ENCODE measurements at regions not wholly inside any gene's neighbourhood (a gene's known extent, or its start where the extent isn't known, plus 50 kb on each side); places are given as distances from the start of the nearest gene placed in this dataset.

- Histone ChIP-seq H3K27ac (ENCODE audit: control insufficient read depth, insufficient read depth, low read length) (peak overlapping the region; percentile 8), H3K27me3 (ENCODE audit: control insufficient read depth, extremely low read depth, insufficient read depth, low read length) (peaks cover 12% of the 10 kb centered on the region)
Measured at GRCh38 chr10:91162495-91163268, 57.8 kb upstream of the PCGF5 start.

GRCh38 chr10:91163269-91163868, 57.1 kb upstream of the PCGF5 start:
- TF ChIP-seq CTCF (optimal IDR thresholded peaks at IDR 0.05 in 1 of 3, IDR thresholded peaks at IDR 0.05 in 1 of 3, conservative IDR thresholded peaks at IDR 0.05 in 1 of 3; ENCODE audit: extremely low read depth in 1 of 3, insufficient read depth in 2 of 3, low read length in 3 of 3) (no peak), EZH2 (IDR thresholded peaks at IDR 0.05; ENCODE audit: low read length) (no peak)
- DNase-seq (ENCODE audit: low read depth, low spot score) (no peak), FAIRE-seq (no peak)
- no peaks in the 10 kb centered on the region for H3K9me3 ChIP-seq (ENCODE audit: control insufficient read depth, low read depth, low read length)
- H3K4me3 ChIP-seq (ENCODE audit: control insufficient read depth in 2 of 3, extremely low read depth in 1 of 3, insufficient read depth in 2 of 3, low read depth in 1 of 3, low read length in 3 of 3): peak overlapping the region; percentile 47 to 79 (median 60)
- peak overlapping the region; percentile 77 for H3K9ac ChIP-seq (ENCODE audit: control insufficient read depth, extremely low read depth, insufficient read depth, low read length)
- H4K20me1 ChIP-seq (ENCODE audit: control insufficient read depth, extremely low read depth, insufficient read depth, low read length): no peaks in the 10 kb centered on the region
- no peaks in the 10 kb centered on the region for H3K9me1 ChIP-seq (ENCODE audit: control insufficient read depth, extremely low read depth, insufficient read depth, low read length)
- H3K36me3 ChIP-seq (ENCODE audit: control insufficient read depth in 2 of 2, extremely low read depth in 1 of 2, insufficient read depth in 2 of 2, low read length in 2 of 2): no peaks in the 10 kb centered on the region
- no peaks in the 10 kb centered on the region for H3K79me2 ChIP-seq (ENCODE audit: control insufficient read depth, insufficient read depth, low read length)
- peak overlapping the region; percentile 79 for H3K4me2 ChIP-seq (ENCODE audit: control insufficient read depth, extremely low read depth, insufficient read depth, low read depth, low read length)
- H3K27me3 ChIP-seq (ENCODE audit: control insufficient read depth, extremely low read depth, insufficient read depth, low read length): peaks cover 12% of the 10 kb centered on the region
- dilution Hi-C loops (cut with MboI; ENCODE audit: extremely low pct_ligation_motif_present, low sequenced_read_pairs): no loop called here
- peak overlapping the region; percentile 8 for H3K27ac ChIP-seq (ENCODE audit: control insufficient read depth, insufficient read depth, low read length)
- peaks cover 10% of the 10 kb centered on the region for H3K4me1 ChIP-seq (ENCODE audit: control insufficient read depth, extremely low read depth, insufficient read depth, low read length)
- peak overlapping the region; percentile 57 for H2AFZ ChIP-seq (ENCODE audit: control insufficient read depth, low read length)

More at GRCh38 chr10:91162495-91163268, 57.8 kb upstream of the PCGF5 start:
- H3K36me3 ChIP-seq (ENCODE audit: control insufficient read depth in 2 of 2, extremely low read depth in 1 of 2, insufficient read depth in 2 of 2, low read length in 2 of 2): no peaks in the 10 kb centered on the region
- no peaks in the 10 kb centered on the region for H3K9me3 ChIP-seq (ENCODE audit: control insufficient read depth, low read depth, low read length)
- no peaks in the 10 kb centered on the region for H3K79me2 ChIP-seq (ENCODE audit: control insufficient read depth, insufficient read depth, low read length)
- FAIRE-seq (no peak), DNase-seq (ENCODE audit: low read depth, low spot score) (no peak)
- H3K9me1 ChIP-seq (ENCODE audit: control insufficient read depth, extremely low read depth, insufficient read depth, low read length): no peaks in the 10 kb centered on the region
- no peak for TF ChIP-seq CTCF (optimal IDR thresholded peaks at IDR 0.05 in 1 of 3, IDR thresholded peaks at IDR 0.05 in 1 of 3, conservative IDR thresholded peaks at IDR 0.05 in 1 of 3; ENCODE audit: extremely low read depth in 1 of 3, insufficient read depth in 2 of 3, low read length in 3 of 3)
- no peak for TF ChIP-seq EZH2 (IDR thresholded peaks at IDR 0.05; ENCODE audit: low read length)
- no peaks in the 10 kb centered on the region for H4K20me1 ChIP-seq (ENCODE audit: control insufficient read depth, extremely low read depth, insufficient read depth, low read length)
- peak overlapping the region; percentile 77 for H3K9ac ChIP-seq (ENCODE audit: control insufficient read depth, extremely low read depth, insufficient read depth, low read length)
- H3K4me2 ChIP-seq (ENCODE audit: control insufficient read depth, extremely low read depth, insufficient read depth, low read depth, low read length): peak overlapping the region; percentile 82
- peak overlapping the region; percentile 72 for H2AFZ ChIP-seq (ENCODE audit: control insufficient read depth, low read length)
- dilution Hi-C loops (cut with MboI; ENCODE audit: extremely low pct_ligation_motif_present, low sequenced_read_pairs): no loop called here
- H3K4me1 ChIP-seq (ENCODE audit: control insufficient read depth, extremely low read depth, insufficient read depth, low read length): peaks cover 10% of the 10 kb centered on the region
- peak overlapping the region; percentile 60 to 79 (median 69) for H3K4me3 ChIP-seq (ENCODE audit: control insufficient read depth in 2 of 3, extremely low read depth in 1 of 3, insufficient read depth in 2 of 3, low read depth in 1 of 3, low read length in 3 of 3)

Data from keratinocyte (primary cell).